ENCODE measurements at regions not wholly inside any gene's neighbourhood (a gene's known extent, or its start where the extent isn't known, plus 50 kb on each side); places are given as distances from the start of the nearest gene placed in this dataset.

DNA sequence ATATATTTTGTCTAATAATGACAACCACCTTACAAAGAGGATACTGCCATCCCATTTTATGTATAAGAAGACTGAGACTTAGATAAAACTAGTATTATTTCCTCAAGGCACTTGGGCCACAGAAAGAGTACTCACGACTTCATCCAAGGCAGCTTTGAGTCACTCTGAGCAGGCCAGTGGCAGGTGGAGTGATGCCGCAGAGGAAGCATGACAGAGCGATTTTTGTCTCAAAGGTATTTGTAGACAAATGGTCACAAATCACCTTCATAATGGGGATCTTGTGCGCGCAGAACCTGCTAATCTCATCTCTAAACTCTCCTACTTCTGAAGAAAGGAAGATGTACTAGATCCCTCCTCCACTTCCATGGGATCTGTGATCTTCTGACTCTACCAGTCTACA is 113.2 kb upstream of the NAMPT start:
- Histone ChIP-seq H3K36me3 (no peaks in the 10 kb centered on the region), H3K4me3 (ENCODE audit: low read depth, low read length) (no peak overlapping the region), H3K27ac (no peak overlapping the region), H3K9me3 (ENCODE audit: severe bottlenecking) (peaks cover 1% of the 10 kb centered on the region), H3K27me3 (ENCODE audit: insufficient read depth, low read depth, severe bottlenecking) (peaks cover 7% of the 10 kb centered on the region)
- no peak for DNase-seq
- TF ChIP-seq, protein P1, sequence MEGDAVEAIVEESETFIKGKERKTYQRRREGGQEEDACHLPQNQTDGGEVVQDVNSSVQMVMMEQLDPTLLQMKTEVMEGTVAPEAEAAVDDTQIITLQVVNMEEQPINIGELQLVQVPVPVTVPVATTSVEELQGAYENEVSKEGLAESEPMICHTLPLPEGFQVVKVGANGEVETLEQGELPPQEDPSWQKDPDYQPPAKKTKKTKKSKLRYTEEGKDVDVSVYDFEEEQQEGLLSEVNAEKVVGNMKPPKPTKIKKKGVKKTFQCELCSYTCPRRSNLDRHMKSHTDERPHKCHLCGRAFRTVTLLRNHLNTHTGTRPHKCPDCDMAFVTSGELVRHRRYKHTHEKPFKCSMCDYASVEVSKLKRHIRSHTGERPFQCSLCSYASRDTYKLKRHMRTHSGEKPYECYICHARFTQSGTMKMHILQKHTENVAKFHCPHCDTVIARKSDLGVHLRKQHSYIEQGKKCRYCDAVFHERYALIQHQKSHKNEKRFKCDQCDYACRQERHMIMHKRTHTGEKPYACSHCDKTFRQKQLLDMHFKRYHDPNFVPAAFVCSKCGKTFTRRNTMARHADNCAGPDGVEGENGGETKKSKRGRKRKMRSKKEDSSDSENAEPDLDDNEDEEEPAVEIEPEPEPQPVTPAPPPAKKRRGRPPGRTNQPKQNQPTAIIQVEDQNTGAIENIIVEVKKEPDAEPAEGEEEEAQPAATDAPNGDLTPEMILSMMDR (IDR thresholded peaks at IDR 0.05; ENCODE audit: low read depth, low read length) = no peak

DNA sequence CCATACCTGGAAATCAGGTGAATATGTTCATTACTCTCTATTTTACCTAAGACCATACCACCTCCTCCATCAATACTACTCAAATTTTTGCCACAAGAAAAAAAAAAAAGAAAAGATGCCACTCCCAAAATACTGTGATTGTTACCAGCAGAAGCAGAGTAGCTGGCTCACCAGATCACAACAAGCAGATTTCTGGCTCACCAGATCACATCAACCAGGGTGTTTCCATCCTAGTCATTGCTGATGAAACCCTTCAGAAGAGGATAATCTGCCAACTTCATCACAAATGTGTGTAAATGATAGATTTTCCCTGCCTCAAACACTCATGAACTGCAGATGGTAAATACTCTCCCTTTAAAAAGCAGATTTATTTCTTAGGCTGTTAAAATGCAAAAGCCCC is 109.7 kb upstream of the NAMPT start:
- TF ChIP-seq, protein P1 (IDR thresholded peaks at IDR 0.05; ENCODE audit: low read depth, low read length) = no peak
- DNase-seq = no peak

DNA sequence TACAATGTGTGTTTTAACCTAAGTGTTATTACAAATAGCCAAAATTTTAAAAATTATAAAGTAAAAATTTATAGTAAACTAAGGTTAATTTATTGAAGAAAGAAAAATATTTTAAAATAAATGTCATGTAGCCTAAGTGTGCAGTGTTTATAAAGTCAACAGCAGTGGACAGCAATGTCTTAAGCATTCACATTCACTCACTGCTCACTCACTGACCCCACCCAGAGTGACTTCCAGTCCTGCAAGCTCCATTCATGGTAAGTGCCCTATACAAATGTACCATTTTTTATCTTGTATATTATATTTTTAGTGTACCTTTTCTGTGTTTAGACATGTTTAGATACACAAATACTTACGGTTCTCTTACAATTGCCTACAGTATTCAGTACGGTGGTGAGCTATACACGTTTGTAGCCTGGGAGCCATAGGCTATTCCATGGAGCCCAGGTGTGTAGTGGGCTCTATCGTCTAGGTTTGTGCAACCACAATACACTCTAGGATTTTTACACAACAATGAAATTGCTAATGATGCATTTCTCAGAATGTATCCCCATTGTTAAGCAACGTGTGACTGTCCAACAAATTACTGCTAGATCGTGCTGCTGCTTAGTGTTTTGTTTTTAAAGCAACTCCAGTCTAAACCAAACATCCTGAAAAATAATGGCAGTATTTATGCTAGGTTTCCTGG is 108.9 kb upstream of the NAMPT start:
- no peak overlapping the region for H3K4me3 ChIP-seq (ENCODE audit: low read depth, low read length)
- H3K36me3 ChIP-seq = no peaks in the 10 kb centered on the region
- no peaks in the 10 kb centered on the region for H3K9me3 ChIP-seq (ENCODE audit: severe bottlenecking)
- peaks cover 3% of the 10 kb centered on the region for H3K27me3 ChIP-seq (ENCODE audit: insufficient read depth, low read depth, severe bottlenecking)
- DNase-seq = no peak
- TF ChIP-seq, protein P1 (IDR thresholded peaks at IDR 0.05; ENCODE audit: low read depth, low read length) = no peak
- no peak overlapping the region for H3K27ac ChIP-seq

More for the DNA sequence above, 109.7 kb upstream of the NAMPT start:
- Histone ChIP-seq H3K9me3 (ENCODE audit: severe bottlenecking) (no peaks in the 10 kb centered on the region), H3K27ac (no peak overlapping the region), H3K4me3 (ENCODE audit: low read depth, low read length) (no peak overlapping the region), H3K27me3 (ENCODE audit: insufficient read depth, low read depth, severe bottlenecking) (peaks cover 7% of the 10 kb centered on the region), H3K36me3 (no peaks in the 10 kb centered on the region)

DNA sequence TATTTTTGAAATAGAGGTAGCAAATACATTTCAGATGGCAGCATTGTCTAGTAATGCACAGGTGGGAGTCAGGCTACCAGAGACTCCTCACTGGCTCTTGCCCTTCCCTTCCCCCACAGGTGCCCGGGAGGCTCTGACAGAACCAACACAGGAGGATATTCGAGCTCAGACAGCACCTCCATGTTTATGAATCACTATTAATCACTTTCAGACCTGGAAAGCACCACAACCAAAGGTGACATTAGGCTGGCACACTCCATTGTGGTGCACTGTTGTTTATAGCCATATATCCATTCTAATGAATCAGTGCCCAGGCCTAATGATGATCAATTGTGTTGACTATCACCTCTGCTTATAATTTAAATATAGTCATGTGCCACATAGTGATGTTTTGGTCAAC is 107.8 kb upstream of the NAMPT start:
- Histone ChIP-seq H3K36me3 (no peaks in the 10 kb centered on the region), H3K9me3 (ENCODE audit: severe bottlenecking) (no peaks in the 10 kb centered on the region), H3K27me3 (ENCODE audit: insufficient read depth, low read depth, severe bottlenecking) (peaks cover 3% of the 10 kb centered on the region), H3K4me3 (ENCODE audit: low read depth, low read length) (no peak overlapping the region), H3K27ac (no peak overlapping the region)
- TF ChIP-seq, protein P1 (IDR thresholded peaks at IDR 0.05; ENCODE audit: low read depth, low read length) = no peak
- no peak for DNase-seq

DNA sequence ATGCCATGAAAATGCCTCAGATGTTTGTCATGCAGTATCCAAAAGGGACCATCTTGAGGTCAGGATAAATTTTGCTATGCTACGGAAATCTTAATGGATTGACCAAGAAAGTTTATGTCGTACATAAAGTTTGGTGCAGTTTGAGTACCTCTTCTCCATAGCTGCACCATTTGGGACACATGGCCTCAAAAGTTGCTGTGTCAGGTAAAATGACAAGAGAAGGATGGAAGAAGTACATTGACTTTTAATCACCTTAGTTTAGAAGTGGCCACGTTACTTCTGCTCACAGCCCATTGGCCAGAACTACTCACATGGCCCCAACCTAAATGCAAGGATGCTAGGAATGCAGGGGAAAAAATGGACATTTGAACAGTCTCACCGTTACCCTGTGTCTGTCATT is 107.4 kb upstream of the NAMPT start:
- Histone ChIP-seq H3K9me3 (ENCODE audit: severe bottlenecking) (no peaks in the 10 kb centered on the region), H3K27me3 (ENCODE audit: insufficient read depth, low read depth, severe bottlenecking) (peaks cover 3% of the 10 kb centered on the region)
- TF ChIP-seq, protein P1 (IDR thresholded peaks at IDR 0.05; ENCODE audit: low read depth, low read length) = no peak

DNA sequence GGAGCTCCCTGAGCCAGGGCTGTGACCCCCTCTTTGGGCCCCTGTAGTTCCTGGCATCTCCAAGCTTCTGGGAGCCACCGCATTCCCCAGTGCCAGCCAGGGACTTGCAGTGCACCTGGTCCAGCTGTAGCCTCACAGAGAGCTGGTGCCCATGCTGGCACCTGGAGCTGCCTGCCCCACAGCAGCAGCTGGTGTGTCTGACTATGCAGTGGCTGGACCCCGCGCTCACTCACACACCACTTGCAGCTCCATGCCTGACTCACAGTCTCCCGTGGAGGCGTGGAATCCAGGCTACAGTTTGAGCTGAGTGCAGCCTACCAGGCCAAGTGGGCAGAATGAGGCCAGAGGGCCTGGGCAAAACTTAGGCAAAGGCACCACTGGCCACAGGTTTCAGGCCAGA is 102.2 kb upstream of the NAMPT start:
- Histone ChIP-seq H3K36me3 (no peaks in the 10 kb centered on the region), H3K27ac (no peak overlapping the region), H3K4me3 (ENCODE audit: low read depth, low read length) (no peak overlapping the region), H3K27me3 (ENCODE audit: insufficient read depth, low read depth, severe bottlenecking) (peaks cover 5% of the 10 kb centered on the region), H3K9me3 (ENCODE audit: severe bottlenecking) (no peaks in the 10 kb centered on the region)
- no peak for DNase-seq
- TF ChIP-seq, protein P1 (IDR thresholded peaks at IDR 0.05; ENCODE audit: low read depth, low read length) = no peak

More for the DNA sequence above, 107.4 kb upstream of the NAMPT start:
- DNase-seq = no peak
- H3K4me3 ChIP-seq (ENCODE audit: low read depth, low read length) = no peak overlapping the region
- H3K36me3 ChIP-seq = no peaks in the 10 kb centered on the region
- H3K27ac ChIP-seq = no peak overlapping the region

All from WERI-Rb-1 (cell line).